ENCODE measurements at regions not wholly inside any gene's neighbourhood (a gene's known extent, or its start where the extent isn't known, plus 50 kb on each side); places are given as distances from the start of the nearest gene placed in this dataset.

- TF ChIP-seq EZH2 (IDR thresholded peaks at IDR 0.05; ENCODE audit: insufficient read depth, poor library complexity, severe bottlenecking) (no peak), EZH2phosphoT487 (IDR thresholded peaks at IDR 0.05; ENCODE audit: insufficient read depth, low read depth) (no peak)
These were observed 192.6 kb upstream of the CARD18 start for GRCh38 chr11:105332171-105332570.
